ENCODE measurements at regions not wholly inside any gene's neighbourhood (a gene's known extent, or its start where the extent isn't known, plus 50 kb on each side); places are given as distances from the start of the nearest gene placed in this dataset.
"Not testable (repeated sequence)": the region's sequence is repeated elsewhere in the genome, so short reads cannot be mapped to it uniquely, and the experiment has no call there.

GRCh38 chr20:29883514-29884219, 1373.8 kb upstream of the DEFB115 start:
- not testable (repeated sequence) for DNase-seq

- DNase-seq, result not testable (repeated sequence)
Observed at GRCh38 chr20:29884322-29884721, 1373.1 kb upstream of the DEFB115 start.

GRCh38 chr20:29885282-29886185, 1371.9 kb upstream of the DEFB115 start:
- DNase-seq, result not testable (repeated sequence)

- DNase-seq, result not testable (repeated sequence)
Observed at GRCh38 chr20:29891555-29891954, 1365.9 kb upstream of the DEFB115 start.

All from DMS79 (cell line).